IMR-90 (cell line): ENCODE measurements at regions not wholly inside any gene's neighbourhood (a gene's known extent, or its start where the extent isn't known, plus 50 kb on each side); places are given as distances from the start of the nearest gene placed in this dataset.

ENCODE experiments used
- ATAC-seq: fragments of 200-7000 bp; cut with Tn5 transposase; 2 replicates; pipeline ENCODE4 v1.9.1; 2020; ENCODE audit warnings: low read depth, mild to moderate bottlenecking, moderate library complexity
- BruUV-seq: library from RNA; stranded (reverse); fragments of 400-500 nt; replicated peaks from 2 replicates; lab custom pipeline; 2021; lab: Mats Ljungman, UMichigan
- CTCF ChIA-PET: fragments of 300-600 bp; formaldehyde crosslinking; extraction: SDS; loops from one replicate; lab custom pipeline; 2021; ENCODE audit warnings: antibody characterized with exemption; lab: Yijun Ruan, JAX
- POLR2A ChIA-PET: fragments of 300-600 bp; sonication (Branson Sonifier 250); formaldehyde crosslinking; loops from one replicate; lab custom pipeline; 2022; ENCODE audit warnings: antibody characterized with exemption; ENCODE audit not compliant: unreplicated experiment; lab: Charles Lee
- DNase-seq: peaks from one replicate; pipeline ENCODE4 v3.0.0; 2013
- H2AFZ ChIP-seq: replicated peaks from 2 replicates; pipeline ENCODE3; 2013; ENCODE audit warnings: low read length, mild to moderate bottlenecking; ENCODE audit not compliant: poor library complexity
- H2AK5ac ChIP-seq: 2 replicates; pipeline ENCODE4 v1.6.1; 2013; ENCODE audit warnings: low read depth, low read length, inconsistent platforms
- H2AK9ac ChIP-seq: replicated peaks from 2 replicates; pipeline ENCODE3; 2013; ENCODE audit warnings: mild to moderate bottlenecking, low read depth, low read length, moderate library complexity; ENCODE audit not compliant: poor library complexity
- H2BK120ac ChIP-seq: 2 replicates; pipeline ENCODE4 v1.6.1; 2013; ENCODE audit warnings: low read depth, low read length, inconsistent platforms
- H2BK15ac ChIP-seq: 3 replicates; pipeline ENCODE4 v1.6.1; 2013; ENCODE audit warnings: low read depth, low read length, inconsistent platforms
- H2BK20ac ChIP-seq: 2 replicates; pipeline ENCODE4 v1.6.1; 2013; ENCODE audit warnings: low read depth, mild to moderate bottlenecking, inconsistent platforms, low read length, moderate library complexity
- H2BK5ac ChIP-seq: 2 replicates; pipeline ENCODE4 v1.6.1; 2013; ENCODE audit warnings: mild to moderate bottlenecking, low read depth, low read length, inconsistent platforms; ENCODE audit not compliant: poor library complexity, severe bottlenecking
- H3K14ac ChIP-seq: replicated peaks from 2 replicates; pipeline ENCODE4 v1.6.1; 2013; ENCODE audit warnings: low read depth, low read length, inconsistent platforms
- H3K18ac ChIP-seq: 2 replicates; pipeline ENCODE4 v1.6.1; 2013; ENCODE audit warnings: low read depth, low read length, control low read depth
- H3K23ac ChIP-seq: 2 replicates; pipeline ENCODE4 v1.6.1; 2013; ENCODE audit warnings: low read depth, low read length, inconsistent platforms
- H3K27ac ChIP-seq: 2 replicates; pipeline ENCODE4 v1.5.1; 2013; ENCODE audit warnings: mild to moderate bottlenecking, control low read depth, low read length; ENCODE audit not compliant: insufficient read depth
- H3K27me3 ChIP-seq: 2 replicates; pipeline ENCODE4 v1.6.1; 2013; ENCODE audit warnings: low read length; ENCODE audit not compliant: control insufficient read depth, insufficient read depth
- H3K36me3 ChIP-seq: 2 replicates; pipeline ENCODE4 v1.6.1; 2013; ENCODE audit warnings: low read length, mixed read lengths; ENCODE audit not compliant: control insufficient read depth, insufficient read depth
- H3K4ac ChIP-seq: 2 replicates; pipeline ENCODE4 v1.6.1; 2013; ENCODE audit warnings: low read depth, low read length, inconsistent platforms
- H3K4me1 ChIP-seq: 2 replicates; pipeline ENCODE4 v1.6.1; 2013; ENCODE audit warnings: low read length, mixed read lengths; ENCODE audit not compliant: control insufficient read depth, insufficient read depth
- H3K4me2 ChIP-seq: 2 replicates; pipeline ENCODE4 v1.6.1; 2013; ENCODE audit warnings: low read depth, mild to moderate bottlenecking, control low read depth, low read length, moderate library complexity
- H3K4me3 ChIP-seq: 2 replicates; pipeline ENCODE4 v1.5.1; 2013; ENCODE audit warnings: low read depth, mild to moderate bottlenecking, control low read depth, low read length, moderate library complexity; ENCODE audit not compliant: insufficient read depth
- H3K56ac ChIP-seq: 2 replicates; pipeline ENCODE4 v1.6.1; 2013; ENCODE audit warnings: low read length, inconsistent platforms; ENCODE audit not compliant: insufficient read depth; ENCODE audit errors: extremely low read depth
- H3K79me1 ChIP-seq, 2 experiments: 2 replicates each; pipeline ENCODE4 v1.6.1; 2013; ENCODE audit warnings: low read length in 2 of 2, inconsistent platforms in 1 of 2, low read depth in 1 of 2
- H3K9ac ChIP-seq: 2 replicates; pipeline ENCODE4 v1.6.1; 2013; ENCODE audit warnings: low read depth, low read length, control low read depth
- H3K9me1 ChIP-seq: 2 replicates; pipeline ENCODE4 v1.6.1; 2013; ENCODE audit warnings: low read length, inconsistent platforms; ENCODE audit not compliant: insufficient read depth
- H3K9me3 ChIP-seq: 2 replicates; pipeline ENCODE4 v1.6.1; 2013; ENCODE audit warnings: low read length; ENCODE audit not compliant: control insufficient read depth, insufficient read depth
- H4K20me1 ChIP-seq: 2 replicates; pipeline ENCODE4 v1.6.1; 2013; ENCODE audit warnings: low read length, inconsistent platforms; ENCODE audit not compliant: insufficient read depth
- H4K5ac ChIP-seq: 2 replicates; pipeline ENCODE4 v1.6.1; 2013; ENCODE audit warnings: mild to moderate bottlenecking, low read depth, low read length, control low read depth
- H4K8ac ChIP-seq, 2 experiments: 2 replicates each; pipeline ENCODE4 v1.6.1; 2013; ENCODE audit warnings: low read depth in 2 of 2, low read length in 2 of 2, control low read depth in 1 of 2, inconsistent platforms in 1 of 2
- H4K91ac ChIP-seq: 2 replicates; pipeline ENCODE4 v1.6.1; 2013; ENCODE audit warnings: low read depth, low read length, inconsistent platforms; ENCODE audit not compliant: insufficient read depth
- CEBPB ChIP-seq: IDR thresholded peaks from 2 replicates; pipeline ENCODE4 v1.6.1; 2012; ENCODE audit warnings: low read depth, low read length, improper control_type of control experiment
- CHD1 ChIP-seq: IDR thresholded peaks from 2 replicates; pipeline ENCODE4 v1.6.1; 2012; ENCODE audit warnings: low read depth, low read length, improper control_type of control experiment
- ELK1 ChIP-seq: fragments of 150-350 bp; IDR thresholded peaks from 2 replicates; pipeline ENCODE4 v1.6.1; 2016; ENCODE audit warnings: low read depth, mild to moderate bottlenecking, low read length, moderate library complexity, borderline replicate concordance
- FOS ChIP-seq: fragments of 150-350 bp; IDR thresholded peaks from 2 replicates; pipeline ENCODE4 v1.6.1; 2016; ENCODE audit warnings: low read depth, low read length
- MAFK ChIP-seq: IDR thresholded peaks from 2 replicates; pipeline ENCODE4 v1.6.1; 2012; ENCODE audit warnings: low read depth, low read length, improper control_type of control experiment
- MAZ ChIP-seq: IDR thresholded peaks from 2 replicates; pipeline ENCODE4 v1.6.1; 2012; ENCODE audit warnings: low read depth, mild to moderate bottlenecking, low read length, improper control_type of control experiment, moderate library complexity, borderline replicate concordance
- RAD21 ChIP-seq: IDR thresholded peaks from 2 replicates; pipeline ENCODE4 v1.6.1; 2012; ENCODE audit warnings: low read length, improper control_type of control experiment
- RFX5 ChIP-seq: IDR thresholded peaks from 2 replicates; pipeline ENCODE4 v1.8.0; 2012; ENCODE audit warnings: low read depth, mild to moderate bottlenecking, low read length, moderate library complexity
- SMC3 ChIP-seq: fragments of 150-350 bp; IDR thresholded peaks from 2 replicates; pipeline ENCODE4 v1.6.1; 2016; ENCODE audit warnings: low read depth, mild to moderate bottlenecking, antibody characterized with exemption, low read length, moderate library complexity
- USF2 ChIP-seq: fragments of 150-350 bp; IDR thresholded peaks from 2 replicates; pipeline ENCODE4 v1.6.1; 2017; ENCODE audit warnings: mild to moderate bottlenecking, antibody characterized with exemption, low read length, low read depth
- WGBS, 2 experiments: methylation state at CpG; one replicate each; pipeline versions ENCODE4 v1.1.5 to v1.1.7; 2013; ENCODE audit warnings: missing lambda C conversion rate in 2 of 2; ENCODE audit not compliant: insufficient read length in 1 of 2; ENCODE audit errors: extremely low coverage in 2 of 2; 5-methylcytosine and 5-hydroxymethylcytosine counted together
- dilution Hi-C: fragments of 300-500 bp; cut with HindIII; formaldehyde crosslinking; loops from one replicate; pipeline ENCODE4 v1.14.3; 2018; ENCODE audit warnings: low sequenced_read_pairs; ENCODE audit not compliant: unreplicated experiment
- in situ Hi-C: fragments of 300-500 bp; cut with MboI; formaldehyde crosslinking; loops from 3 replicates; pipeline ENCODE4 v1.14.3; 2019; ENCODE audit warnings: low sequenced_read_pairs, inconsistent platforms, mixed read lengths
- intact Hi-C: fragments of 100-400 bp; cut with micrococcal nuclease; formaldehyde crosslinking; loops from 2 replicates; pipeline ENCODE4 v1.10.0; 2022

DNA sequence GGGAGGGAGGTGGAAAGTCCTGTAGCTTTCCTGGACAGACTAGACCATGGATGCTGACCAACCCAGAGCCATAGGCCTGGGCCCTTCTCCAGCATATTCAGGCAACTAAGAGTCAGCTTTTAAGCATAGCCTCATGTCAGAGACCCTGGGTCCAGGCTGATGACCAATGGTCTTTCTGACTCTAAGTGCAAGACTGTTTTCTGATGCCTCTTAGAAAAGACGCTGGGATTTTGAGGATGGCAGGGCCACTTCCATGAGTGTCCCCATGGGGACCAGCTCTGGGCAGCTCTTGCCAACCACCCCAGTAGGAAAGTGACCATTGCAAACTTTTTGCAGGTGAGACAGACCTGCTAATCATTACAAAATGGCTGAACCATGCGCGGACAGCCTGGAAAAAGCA is 135.6 kb upstream of the KL start:
- CTCF ChIA-PET, result no interaction called here

More for the DNA sequence above, 135.6 kb upstream of the KL start:
- H3K18ac ChIP-seq, result peak overlapping the region; percentile 18
- no peak overlapping the region for H3K56ac ChIP-seq
- peak overlapping the region; percentile 31; the same call in 1 of the 2 replicates for H3K4ac ChIP-seq
- H2AK5ac ChIP-seq, result no peak overlapping the region
- H2BK5ac ChIP-seq, result peak overlapping the region; percentile 9
- no TSS peak for BruUV-seq
- 0 out of 2 replicates have a peak overlapping the region, but pooled peaks have one; percentile 25 for H3K4me2 ChIP-seq
- no peaks in the 10 kb centered on the region for H3K9me3 ChIP-seq
- H2BK120ac ChIP-seq, result no peak overlapping the region
- dilution Hi-C loops (no loop called here), intact Hi-C loops (no loop called here), in situ Hi-C loops (no loop called here)
- TF ChIP-seq ELK1, result no peak
- TF ChIP-seq MAFK, result no peak
- no peak for TF ChIP-seq RFX5
- no peak for TF ChIP-seq CEBPB
- TF ChIP-seq MAZ, result no peak
- no peak for TF ChIP-seq RAD21
- TF ChIP-seq CHD1, result no peak
- TF ChIP-seq SMC3, result no peak
- TF ChIP-seq USF2, result no peak
- TF ChIP-seq FOS, result no peak
- peak overlapping the region; percentile 16 for H4K91ac ChIP-seq
- no peak overlapping the region for H2AK9ac ChIP-seq
- DNase-seq (no peak), ATAC-seq (no peak)
- no peak overlapping the region for H3K4me3 ChIP-seq
- POLR2A ChIA-PET, result no interaction called here
- no peaks in the 10 kb centered on the region for H4K20me1 ChIP-seq
- H2BK20ac ChIP-seq, result no peak overlapping the region; the same call in 1 of the 2 replicates
- peak overlapping the region; percentile 57; the same call in 1 of the 2 replicates for H4K5ac ChIP-seq
- H3K14ac ChIP-seq, result peak overlapping the region; percentile 49
- H3K27ac ChIP-seq, result 0 out of 2 replicates have a peak overlapping the region, but pooled peaks have one; percentile 14
- peak overlapping the region; percentile 36; the same call in 1 of the 3 replicates for H2BK15ac ChIP-seq
- no peak overlapping the region for H3K9ac ChIP-seq
- peak overlapping the region in 1 of 2 experiments; percentile 20; a peak in 1 of 4 replicates for H4K8ac ChIP-seq
- WGBS, 2 experiments, result no CpG with 5 or more reads among the region's 3 CpGs
- H2AFZ ChIP-seq, result no peak overlapping the region
- H3K4me1 ChIP-seq, result peaks cover 9% of the 10 kb centered on the region
- H3K9me1 ChIP-seq, result peaks cover 4% of the 10 kb centered on the region; the same call in 1 of the 2 replicates
- H3K36me3 ChIP-seq, result no peaks in the 10 kb centered on the region
- peak overlapping the region; percentile 36; the same call in 1 of the 2 replicates for H3K23ac ChIP-seq
- no peaks in the 10 kb centered on the region for H3K79me1 ChIP-seq
- no peaks in the 10 kb centered on the region for H3K27me3 ChIP-seq
